ENCODE measurements at regions not wholly inside any gene's neighbourhood (a gene's known extent, or its start where the extent isn't known, plus 50 kb on each side); places are given as distances from the start of the nearest gene placed in this dataset.
"Not testable (repeated sequence)": the region's sequence is repeated elsewhere in the genome, so short reads cannot be mapped to it uniquely, and the experiment has no call there.

GRCh38 chr2:20949256-20949655, 94.6 kb downstream of the APOB start:
- DNase-seq (ENCODE audit: low read depth in 2 of 2): no peak

- no peak for DNase-seq (ENCODE audit: low read depth in 2 of 2)
These were observed 97.4 kb downstream of the APOB start for GRCh38 chr2:20946468-20946867.

GRCh38 chr2:20943721-20944120, 100.2 kb downstream of the APOB start:
- DNase-seq (ENCODE audit: low read depth in 2 of 2): not testable (repeated sequence)

GRCh38 chr2:20942646-20943125, 101.2 kb downstream of the APOB start:
- no peak for DNase-seq (ENCODE audit: low read depth in 2 of 2)

- no peak for DNase-seq (ENCODE audit: low read depth in 2 of 2)
These were observed 103.0 kb downstream of the APOB start for GRCh38 chr2:20940856-20941255.

- DNase-seq (ENCODE audit: low read depth in 2 of 2): no peak
These were observed 103.7 kb downstream of the APOB start for GRCh38 chr2:20939931-20940795.

- DNase-seq (ENCODE audit: low read depth in 2 of 2): no peak
These were observed 106.5 kb downstream of the APOB start for GRCh38 chr2:20937353-20937752.

- DNase-seq (ENCODE audit: low read depth in 2 of 2): no peak
These were observed 108.6 kb downstream of the APOB start for GRCh38 chr2:20935168-20935775.

GRCh38 chr2:20934236-20934635, 109.6 kb downstream of the APOB start:
- DNase-seq (ENCODE audit: low read depth in 2 of 2): no peak

- no peak for DNase-seq (ENCODE audit: low read depth in 2 of 2)
These were observed 110.2 kb downstream of the APOB start for GRCh38 chr2:20933714-20934113.

- no peak for DNase-seq (ENCODE audit: low read depth in 2 of 2)
These were observed 108.4 kb upstream of the LDAH start for GRCh38 chr2:20931346-20931745.

- DNase-seq (ENCODE audit: low read depth in 2 of 2): peak; percentile 34 to 39
These were observed 108.0 kb upstream of the LDAH start for GRCh38 chr2:20930928-20931327.

GRCh38 chr2:20929721-20930120, 106.8 kb upstream of the LDAH start:
- DNase-seq (ENCODE audit: low read depth in 2 of 2): no peak

- no peak for DNase-seq (ENCODE audit: low read depth in 2 of 2)
These were observed 105.7 kb upstream of the LDAH start for GRCh38 chr2:20928617-20929016.

- no peak for DNase-seq (ENCODE audit: low read depth in 2 of 2)
These were observed 102.5 kb upstream of the LDAH start for GRCh38 chr2:20925265-20925889.

GRCh38 chr2:20919297-20919800, 96.4 kb upstream of the LDAH start:
- no peak for DNase-seq (ENCODE audit: low read depth in 2 of 2)

GRCh38 chr2:20917719-20918572, 95.0 kb upstream of the LDAH start:
- no peak for DNase-seq (ENCODE audit: low read depth in 2 of 2)

GRCh38 chr2:20917287-20917660, 94.4 kb upstream of the LDAH start:
- no peak for DNase-seq (ENCODE audit: low read depth in 2 of 2)

GRCh38 chr2:20916604-20917286, 93.8 kb upstream of the LDAH start:
- no peak for DNase-seq (ENCODE audit: low read depth in 2 of 2)

GRCh38 chr2:20915271-20915670, 92.4 kb upstream of the LDAH start:
- no peak for DNase-seq (ENCODE audit: low read depth in 2 of 2)

GRCh38 chr2:20914771-20915170, 91.9 kb upstream of the LDAH start:
- DNase-seq (ENCODE audit: low read depth in 2 of 2): no peak
